LNCAP (cell line): ENCODE measurements at regions not wholly inside any gene's neighbourhood (a gene's known extent, or its start where the extent isn't known, plus 50 kb on each side); places are given as distances from the start of the nearest gene placed in this dataset.

ENCODE experiments used
- CTCF ChIP-seq: fragments of 450-650 bp; IDR thresholded peaks from 2 replicates; pipeline ENCODE4 v1.5.1; 2017; ENCODE audit warnings: mild to moderate bottlenecking

- no peak for TF ChIP-seq CTCF
Observed at GRCh38 chr6:139531148-139532115, 157.0 kb upstream of the CITED2 start.

DNA sequence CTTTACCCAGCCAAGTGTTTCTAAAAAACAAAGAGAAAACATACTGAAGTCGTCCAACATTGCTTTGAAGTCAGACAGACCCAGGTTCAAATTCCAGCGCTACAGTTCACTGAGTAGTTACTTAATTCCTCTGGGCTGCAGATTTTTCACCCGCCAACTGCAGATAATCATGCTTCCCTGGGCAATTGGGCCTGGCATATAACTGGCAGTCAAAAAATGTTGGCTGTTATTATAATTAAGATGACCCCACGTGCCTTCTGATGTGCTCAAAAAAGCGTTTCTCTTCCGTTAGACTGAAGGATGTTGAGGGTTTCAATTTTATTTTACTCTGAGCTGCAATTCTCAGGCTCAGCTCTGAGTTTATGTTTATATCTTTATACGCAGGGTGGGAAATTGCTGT is 156.1 kb upstream of the CITED2 start:
- no peak for TF ChIP-seq CTCF

- TF ChIP-seq CTCF: no peak
Observed at GRCh38 chr6:139529420-139529819, 155.0 kb upstream of the CITED2 start.

DNA sequence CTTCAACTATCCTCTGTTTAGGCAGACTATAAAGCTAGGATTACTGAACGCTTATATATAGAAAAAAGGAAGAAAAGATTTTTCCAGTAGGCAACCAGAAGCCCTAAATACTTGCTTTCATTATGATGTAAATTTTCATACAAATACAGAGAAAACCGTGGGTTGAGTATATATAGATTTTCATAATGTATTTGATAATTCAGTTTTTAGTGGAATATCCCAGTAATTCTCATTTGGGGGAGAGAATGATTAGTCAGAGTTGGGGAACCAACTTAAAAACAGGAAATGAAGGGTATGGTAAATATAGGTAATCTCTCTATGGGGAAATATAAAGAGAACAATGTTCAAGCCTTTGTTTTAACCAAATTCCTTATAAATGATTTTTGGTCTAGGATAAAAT is 154.0 kb upstream of the CITED2 start:
- TF ChIP-seq CTCF: no peak

GRCh38 chr6:139525415-139525814 is 151.0 kb upstream of the CITED2 start:
- no peak for TF ChIP-seq CTCF

DNA sequence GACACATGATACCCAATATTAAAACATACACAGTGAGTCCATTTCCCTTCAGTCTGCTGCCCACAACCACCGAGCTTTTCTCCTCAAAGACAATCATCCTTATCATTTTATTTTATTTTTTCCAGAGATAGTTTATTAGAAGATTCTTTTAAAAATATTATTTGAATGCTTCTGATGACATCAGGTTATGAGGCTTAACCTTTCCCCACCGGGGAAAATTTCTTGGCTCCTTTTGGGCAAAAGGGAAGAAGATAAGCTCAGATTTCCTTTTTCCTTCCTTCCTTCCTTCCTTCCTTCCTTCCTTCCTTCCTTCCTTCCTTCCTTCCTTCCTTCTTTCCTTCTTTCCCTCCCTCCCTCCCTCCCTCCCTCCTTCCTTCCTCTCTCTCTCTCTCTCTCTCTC is 149.5 kb upstream of the CITED2 start:
- no peak for TF ChIP-seq CTCF

DNA sequence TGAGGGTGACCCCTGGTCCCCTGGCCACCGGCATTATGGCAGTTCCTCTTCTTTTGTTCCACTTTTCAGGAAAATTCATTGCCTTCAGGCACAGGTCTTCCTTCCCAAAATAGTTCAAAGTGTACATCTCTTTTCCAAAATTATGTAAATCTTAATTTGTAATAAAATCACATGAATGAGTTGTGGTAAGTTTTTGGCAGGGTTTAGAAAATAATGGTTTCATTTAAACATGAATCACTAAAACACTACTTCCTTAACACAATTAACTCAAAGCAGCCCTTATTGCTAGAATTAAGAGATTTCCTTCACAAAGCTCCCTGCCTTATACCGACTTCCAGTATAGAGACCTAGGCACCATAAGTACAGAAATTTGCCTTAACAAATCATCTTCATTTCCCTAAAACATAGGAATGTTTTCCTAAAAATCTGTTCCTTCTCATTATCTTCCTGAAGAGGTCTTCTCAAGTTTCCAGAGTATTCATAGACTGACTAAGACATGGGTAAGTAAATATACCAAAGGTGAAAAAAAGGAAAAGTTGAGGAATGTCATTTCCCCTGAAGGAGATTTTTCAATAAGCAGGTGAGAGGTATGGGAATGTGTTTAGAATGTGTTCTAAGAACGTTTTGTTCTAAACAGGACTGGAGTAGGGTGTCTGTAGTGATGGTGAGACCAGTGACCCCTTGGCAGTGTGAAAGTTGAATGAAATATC is 148.2 kb upstream of the CITED2 start:
- TF ChIP-seq CTCF: no peak
